Ovary (tissue), 3 donors: ENCODE measurements at regions not wholly inside any gene's neighbourhood (a gene's known extent, or its start where the extent isn't known, plus 50 kb on each side); places are given as distances from the start of the nearest gene placed in this dataset.

ENCODE experiments used
- CTCF ChIP-seq, 3 donors: fragments of 450-650 bp in 2 of 3; fragments of 200-600 bp in 1 of 3; IDR thresholded peaks; one replicate each; pipeline versions ENCODE4 v1.5.1 to v1.8.0; 2016 to 2022; ENCODE audit warnings: antibody characterized with exemption in 3 of 3, mild to moderate bottlenecking in 1 of 3
- EP300 ChIP-seq: sonication (generic); formaldehyde crosslinking; IDR thresholded peaks from one replicate; pipeline ENCODE4 v1.6.1; 2017; ENCODE audit warnings: antibody characterized with exemption
- POLR2A ChIP-seq: fragments of 450-650 bp; IDR thresholded peaks from one replicate; pipeline ENCODE4 v1.6.1; 2017; ENCODE audit warnings: antibody characterized with exemption, mild to moderate bottlenecking, moderate library complexity
- donor health status: DM: no; HTN: no; CAD: no.

GRCh38 chr17:47063475-47063874, 84.4 kb upstream of the RPRML start:
- TF ChIP-seq CTCF (IDR thresholded peaks at IDR 0.05): no peak
- no peak for TF ChIP-seq POLR2A
- no peak for TF ChIP-seq EP300
